HG03575 (cell line): ENCODE measurements at regions not wholly inside any gene's neighbourhood (a gene's known extent, or its start where the extent isn't known, plus 50 kb on each side); places are given as distances from the start of the nearest gene placed in this dataset.

ENCODE experiments used
- ATAC-seq: cut with Tn5 transposase; IDR thresholded peaks from one replicate; pipeline ENCODE4 v1.9.1; 2021; ENCODE audit not compliant: unreplicated experiment, insufficient number of reproducible peaks, low FRiP score; ENCODE audit errors: extremely low read depth

DNA sequence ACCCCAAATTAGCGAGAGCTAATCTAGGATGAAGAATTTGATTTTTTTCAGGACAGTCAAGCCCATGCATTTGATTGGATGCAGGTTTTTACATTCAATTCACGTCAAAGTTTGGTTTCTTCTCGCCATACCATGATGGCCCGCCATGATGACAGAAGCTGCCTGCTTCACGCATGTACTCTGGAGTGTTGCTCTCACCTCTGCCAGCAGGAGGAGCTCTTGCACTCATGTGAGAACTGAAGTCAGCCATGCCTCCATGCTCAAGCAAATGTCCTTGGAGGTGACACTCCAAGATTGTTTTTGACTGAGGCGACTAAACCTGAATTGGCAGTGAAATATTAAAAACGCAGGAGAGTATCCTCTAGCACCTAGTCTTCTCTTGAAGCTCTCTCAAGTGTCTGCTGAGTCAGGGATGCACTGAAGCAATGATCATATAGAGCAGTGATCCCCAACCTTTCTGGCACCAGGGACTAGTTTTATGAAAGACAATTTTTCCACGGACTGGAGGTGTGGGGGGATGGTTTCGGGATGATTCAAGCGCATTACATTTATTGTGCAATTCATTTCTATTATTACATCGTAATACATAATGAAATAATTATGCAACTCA is 120.9 kb downstream of the SAMMSON start:
- peak; percentile 94 for ATAC-seq

DNA sequence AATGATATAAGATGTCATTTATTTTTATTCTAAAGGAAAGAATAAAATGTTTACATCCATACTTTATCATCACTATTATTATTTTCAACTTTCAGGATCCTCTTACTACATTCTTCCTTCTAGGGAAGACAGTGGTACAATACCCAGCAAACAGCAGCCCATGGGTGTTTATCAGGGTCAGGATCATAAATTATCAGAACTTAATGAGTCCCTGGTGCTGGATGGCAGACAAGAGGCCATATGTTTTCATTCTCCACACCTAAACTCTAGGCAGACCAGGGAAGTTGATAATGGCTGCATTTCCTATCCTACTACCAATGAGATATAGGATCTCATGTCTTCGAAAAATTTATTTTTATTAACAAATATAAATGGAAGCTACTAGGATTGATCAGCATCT is 127.7 kb downstream of the SAMMSON start:
- ATAC-seq, result no peak

DNA sequence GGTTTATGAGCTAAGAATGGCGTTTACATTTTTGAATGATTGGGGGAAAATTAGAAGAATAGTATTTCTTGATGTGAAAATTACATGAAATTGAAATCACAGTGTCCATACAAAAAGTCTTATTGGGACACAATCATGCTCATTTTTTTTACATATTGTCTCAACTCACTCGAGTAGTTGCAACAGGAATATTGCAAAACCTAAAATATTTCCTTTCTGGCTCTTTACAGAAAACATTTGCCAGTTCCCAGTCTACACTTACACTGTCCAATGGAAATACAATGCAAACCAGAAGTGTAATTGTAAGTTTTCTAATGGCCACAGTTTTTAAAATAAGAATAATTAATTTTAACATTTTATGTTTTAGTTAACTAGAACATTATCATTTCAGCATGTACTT is 137.8 kb downstream of the SAMMSON start:
- no peak for ATAC-seq

GRCh38 chr3:70138606-70139005 is 139.1 kb downstream of the SAMMSON start:
- ATAC-seq, result no peak
